HG03565 (cell line): ENCODE measurements at regions not wholly inside any gene's neighbourhood (a gene's known extent, or its start where the extent isn't known, plus 50 kb on each side); places are given as distances from the start of the nearest gene placed in this dataset.

ENCODE experiments used
- ATAC-seq: cut with Tn5 transposase; IDR thresholded peaks from one replicate; pipeline ENCODE4 v1.9.1; 2021; ENCODE audit warnings: mild to moderate bottlenecking, moderate library complexity; ENCODE audit not compliant: unreplicated experiment

DNA sequence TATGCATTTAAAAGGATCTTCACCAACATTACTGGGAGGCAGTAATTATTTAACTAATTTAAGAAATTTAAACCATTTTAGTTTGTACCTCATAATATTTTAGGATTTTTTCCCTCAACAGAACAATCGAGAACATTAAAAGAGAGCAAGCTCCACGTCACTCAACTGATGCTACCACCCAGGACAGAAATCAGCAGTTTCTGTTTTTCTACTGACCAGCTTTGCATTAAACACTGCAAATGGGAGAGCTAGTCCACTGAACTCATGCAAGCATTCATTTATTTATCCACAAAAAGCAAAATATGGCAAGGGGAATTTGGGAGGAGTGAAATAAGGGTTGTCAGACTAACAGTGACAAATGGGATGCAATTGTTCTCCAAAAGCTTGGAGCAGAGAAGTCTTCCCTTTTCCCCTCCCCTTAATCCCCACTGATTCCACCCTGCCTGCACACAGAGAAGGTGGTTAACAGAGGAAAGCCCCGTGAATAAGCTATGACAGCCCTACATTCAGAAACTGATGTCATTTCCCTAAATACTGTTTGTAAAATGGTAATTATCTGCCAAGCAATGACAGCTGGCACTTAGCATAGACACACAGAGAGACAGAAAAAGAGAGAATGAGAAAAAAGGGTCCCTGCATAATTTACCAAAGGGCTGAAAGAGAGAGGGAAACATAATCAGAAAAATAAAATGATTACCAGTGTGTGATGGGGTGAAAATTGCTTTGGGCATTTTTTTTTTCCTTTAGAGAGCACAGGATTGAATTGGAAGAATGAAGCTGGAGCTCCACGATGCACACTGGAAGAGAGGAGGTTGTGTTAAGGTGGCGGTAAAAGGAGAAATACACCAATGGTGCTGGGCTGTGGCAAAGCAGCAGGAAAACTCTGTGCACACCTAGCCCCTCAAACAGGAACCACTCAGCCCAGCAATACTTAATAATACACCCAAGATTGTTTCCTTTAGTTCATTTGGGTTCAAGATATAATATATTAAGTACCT is 777.4 kb downstream of the TUSC7 start:
- ATAC-seq: peak; percentile 79

GRCh38 chr3:117488983-117489382 is 779.4 kb downstream of the TUSC7 start:
- ATAC-seq: no peak

DNA sequence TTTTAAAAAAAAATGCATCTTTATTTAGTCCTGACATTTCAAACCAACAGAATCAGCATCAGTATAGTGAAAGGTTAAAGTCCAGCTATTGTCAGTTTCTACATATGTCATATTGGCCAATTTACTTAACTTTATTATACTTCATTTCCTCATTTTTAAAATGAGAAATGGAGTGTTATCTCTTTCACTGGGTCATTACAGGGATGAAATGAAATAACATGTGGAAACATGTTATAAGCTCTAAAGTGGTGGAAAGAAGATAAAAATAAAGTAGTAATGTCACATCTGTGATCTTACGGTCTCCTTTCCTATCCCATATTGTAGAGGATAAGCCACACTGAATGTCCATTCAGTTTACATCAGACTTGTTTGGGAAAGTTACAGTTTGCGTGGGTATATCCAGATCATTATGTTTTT is 780.1 kb downstream of the TUSC7 start:
- ATAC-seq: no peak

DNA sequence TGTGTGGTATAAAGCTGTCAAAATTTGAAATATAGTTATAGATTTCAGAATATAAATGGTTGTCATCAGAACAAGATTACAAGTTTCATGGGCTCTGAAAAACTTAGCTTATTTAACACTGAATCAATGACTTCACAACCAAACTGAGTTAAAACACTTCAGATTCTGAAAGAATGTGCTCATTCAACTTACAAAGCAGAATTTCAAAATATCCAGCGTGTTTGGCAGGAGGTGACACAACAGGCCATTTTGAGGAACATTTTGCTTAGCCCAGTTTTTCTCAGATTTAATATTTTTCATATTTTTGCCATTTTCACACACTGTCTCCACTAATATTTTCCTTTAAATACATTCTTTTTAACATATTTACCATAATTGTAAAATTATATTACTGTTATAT is 781.1 kb downstream of the TUSC7 start:
- ATAC-seq: no peak

GRCh38 chr3:117495620-117496019 is 786.0 kb downstream of the TUSC7 start:
- ATAC-seq: no peak

DNA sequence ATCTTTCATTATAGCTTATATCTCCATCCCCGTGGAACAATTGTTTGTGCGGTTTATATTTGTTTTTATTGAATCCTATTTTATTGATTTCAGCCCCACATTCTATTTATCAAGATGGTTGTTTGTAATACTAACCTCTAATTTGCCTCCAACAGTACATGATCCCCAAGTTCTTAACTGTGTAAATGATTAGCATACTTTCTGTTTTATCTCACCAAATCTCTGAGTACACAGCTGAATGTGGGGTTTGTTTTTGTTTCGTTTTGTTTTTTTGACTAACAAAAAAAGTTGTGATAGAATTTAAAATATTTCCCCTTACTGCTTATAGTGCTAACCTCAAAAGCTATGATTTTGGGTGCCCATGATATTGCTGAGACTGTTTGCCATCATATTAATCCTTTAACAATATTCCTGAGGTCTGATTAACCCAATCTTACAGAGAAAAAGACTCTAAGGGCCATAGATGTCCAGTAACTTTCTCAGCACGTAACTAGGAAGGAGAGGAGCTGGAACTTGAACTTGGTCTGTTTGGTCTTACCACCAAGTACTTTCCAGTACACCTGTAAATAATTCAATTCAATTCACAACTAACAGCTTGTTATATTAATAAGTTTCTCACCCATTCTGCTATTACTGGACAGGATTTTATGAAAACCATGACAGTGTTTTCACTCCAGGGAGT is 789.8 kb downstream of the TUSC7 start:
- no peak for ATAC-seq

DNA sequence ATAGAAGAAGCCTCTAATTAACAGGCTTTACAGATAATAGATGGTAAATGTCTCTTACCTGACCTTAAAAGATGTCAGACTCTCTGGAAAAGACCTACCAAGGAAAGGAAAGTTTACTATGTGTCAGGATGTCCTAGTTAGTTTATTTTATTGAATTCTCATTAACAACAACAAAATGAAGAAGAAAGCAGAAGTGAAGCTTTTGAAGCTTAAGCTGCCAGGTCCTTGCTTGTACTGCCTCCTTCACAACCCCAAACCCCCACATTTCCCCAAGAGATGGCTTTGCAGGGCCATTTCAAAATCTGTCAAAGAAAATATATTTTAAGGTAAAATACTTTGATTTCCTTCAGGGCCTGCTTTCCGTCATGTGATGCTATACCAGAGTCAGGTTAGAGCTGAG is 798.4 kb downstream of the TUSC7 start:
- no peak for ATAC-seq

- ATAC-seq: no peak
Measured at GRCh38 chr3:117509858-117510257, 800.3 kb downstream of the TUSC7 start.

DNA sequence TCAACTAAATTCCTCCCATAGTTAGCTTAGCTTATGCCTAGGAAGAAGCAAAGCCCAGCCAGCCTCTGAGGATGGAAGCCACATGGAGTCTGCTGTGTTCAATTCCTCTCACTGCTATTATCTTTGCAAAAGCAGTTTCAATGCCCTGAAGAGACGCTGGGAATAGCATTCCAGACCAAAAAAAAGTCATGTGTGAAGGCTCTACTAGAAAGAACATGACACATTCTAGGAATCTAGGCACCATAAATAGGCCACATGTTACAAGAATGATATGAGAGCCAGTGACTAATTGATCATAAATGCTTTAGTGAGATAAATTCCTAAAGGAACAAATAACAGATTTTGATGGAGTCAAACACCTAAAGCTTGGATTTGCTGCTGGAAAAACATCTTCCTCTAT is 800.8 kb downstream of the TUSC7 start:
- no peak for ATAC-seq

DNA sequence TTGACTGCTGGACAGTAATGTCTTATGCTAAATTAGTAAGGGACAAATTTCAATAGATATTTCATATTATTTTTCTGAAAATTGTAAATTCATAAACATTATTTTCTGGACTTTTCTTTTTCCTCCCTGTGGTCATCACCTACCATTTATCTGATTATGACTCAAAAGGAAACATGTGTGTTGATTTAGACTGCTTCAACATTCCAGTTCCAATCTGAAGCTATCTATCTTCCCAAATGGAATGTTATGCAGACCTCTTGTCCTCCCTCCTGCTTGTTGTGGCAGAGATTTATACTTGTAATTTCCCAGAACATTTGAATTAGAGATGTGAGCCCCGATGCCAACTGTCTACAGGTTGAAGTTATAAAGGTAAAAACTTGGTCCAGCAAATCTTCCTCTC is 803.4 kb downstream of the TUSC7 start:
- ATAC-seq: no peak

GRCh38 chr3:117515309-117515708 is 805.7 kb downstream of the TUSC7 start:
- ATAC-seq: no peak

DNA sequence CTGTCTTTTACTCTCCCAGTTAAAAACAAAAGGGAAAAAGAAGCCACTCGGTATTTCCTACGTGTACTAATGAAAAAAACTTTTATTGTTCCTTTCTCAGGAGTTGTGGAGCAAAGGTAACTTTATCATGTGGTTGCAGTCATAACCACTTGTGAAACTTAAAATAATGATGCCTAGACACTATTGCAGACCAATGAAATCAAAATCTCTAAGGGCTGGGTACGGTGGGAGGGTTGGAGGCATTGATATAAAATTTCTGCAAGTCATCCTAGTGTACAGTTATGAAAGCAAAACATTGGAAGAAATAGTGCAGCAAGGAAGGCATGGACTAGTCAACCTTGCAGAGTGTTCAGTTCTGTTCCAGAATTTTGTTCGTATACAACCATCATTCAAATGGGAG is 808.8 kb downstream of the TUSC7 start:
- no peak for ATAC-seq

GRCh38 chr3:117519776-117520175 is 810.2 kb downstream of the TUSC7 start:
- no peak for ATAC-seq

DNA sequence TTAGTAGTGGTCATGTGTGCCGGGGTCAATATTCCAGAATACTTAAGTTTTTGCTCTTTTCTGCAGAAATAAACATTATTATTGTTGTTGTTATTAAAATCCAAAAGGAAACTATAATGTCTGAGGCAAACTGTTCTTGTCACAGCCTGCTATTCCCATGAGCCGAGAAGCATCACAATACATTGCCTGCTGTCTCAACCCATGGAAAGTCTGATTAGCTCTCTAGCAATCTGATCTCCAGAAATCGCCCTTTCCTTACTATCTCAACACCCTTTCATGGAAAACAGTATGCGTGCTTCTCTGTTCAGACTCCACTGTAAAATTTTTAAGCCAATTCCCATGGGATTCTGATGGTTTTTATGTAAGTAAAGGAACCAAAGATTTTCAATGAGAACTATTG is 811.0 kb downstream of the TUSC7 start:
- ATAC-seq: no peak

- no peak for ATAC-seq
Measured at GRCh38 chr3:117523418-117523817, 813.8 kb downstream of the TUSC7 start.

- no peak for ATAC-seq
Measured at GRCh38 chr3:117524890-117525289, 815.3 kb downstream of the TUSC7 start.

DNA sequence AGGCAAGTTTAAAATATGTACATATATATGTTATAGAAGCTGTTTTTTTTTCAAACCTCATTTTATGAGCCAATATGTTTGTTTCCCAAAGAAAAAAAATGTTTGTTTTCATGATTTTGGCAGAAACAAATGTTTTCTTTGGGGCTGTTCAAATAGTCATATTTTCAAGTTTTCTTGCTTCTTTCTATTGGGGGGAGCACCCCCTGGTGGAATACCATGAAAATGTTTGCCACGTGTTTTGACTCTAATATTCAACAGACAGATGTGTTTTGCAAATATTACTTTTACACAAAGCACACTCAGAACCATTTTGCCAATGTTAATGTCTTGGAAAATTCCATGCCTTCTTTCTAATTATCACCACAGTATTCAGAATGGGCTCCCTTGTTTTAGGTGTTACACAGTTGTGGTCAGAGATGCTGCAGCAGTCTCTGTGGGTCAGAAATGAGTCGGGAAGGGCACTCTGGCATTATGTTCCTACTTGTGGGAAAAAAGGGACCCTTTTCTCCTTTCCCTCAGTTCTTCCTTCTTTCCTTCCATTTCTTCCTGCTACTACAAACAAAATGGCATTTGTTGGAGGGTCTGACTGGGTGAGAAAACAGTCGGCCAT is 817.0 kb downstream of the TUSC7 start:
- no peak for ATAC-seq

- no peak for ATAC-seq
Measured at GRCh38 chr3:117527346-117527745, 817.8 kb downstream of the TUSC7 start.

DNA sequence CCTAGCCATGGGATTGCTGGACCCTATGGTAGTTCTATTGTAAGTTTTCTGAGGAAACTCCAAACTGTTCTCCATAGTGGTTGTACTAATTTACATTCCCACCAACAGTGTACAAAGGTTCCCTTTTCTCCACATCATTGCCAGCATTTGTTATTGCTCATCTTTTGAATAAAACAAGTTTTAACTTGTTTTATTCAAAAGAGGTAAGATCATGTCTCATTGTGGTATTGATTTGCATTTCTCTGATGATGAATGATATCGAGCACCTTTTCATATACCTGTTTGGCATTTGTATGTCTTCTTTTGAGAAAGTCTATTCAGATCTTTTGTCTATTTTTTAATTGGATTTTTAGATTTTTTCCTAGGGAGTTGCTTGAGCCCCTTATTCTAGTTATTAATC is 819.1 kb downstream of the TUSC7 start:
- no peak for ATAC-seq

DNA sequence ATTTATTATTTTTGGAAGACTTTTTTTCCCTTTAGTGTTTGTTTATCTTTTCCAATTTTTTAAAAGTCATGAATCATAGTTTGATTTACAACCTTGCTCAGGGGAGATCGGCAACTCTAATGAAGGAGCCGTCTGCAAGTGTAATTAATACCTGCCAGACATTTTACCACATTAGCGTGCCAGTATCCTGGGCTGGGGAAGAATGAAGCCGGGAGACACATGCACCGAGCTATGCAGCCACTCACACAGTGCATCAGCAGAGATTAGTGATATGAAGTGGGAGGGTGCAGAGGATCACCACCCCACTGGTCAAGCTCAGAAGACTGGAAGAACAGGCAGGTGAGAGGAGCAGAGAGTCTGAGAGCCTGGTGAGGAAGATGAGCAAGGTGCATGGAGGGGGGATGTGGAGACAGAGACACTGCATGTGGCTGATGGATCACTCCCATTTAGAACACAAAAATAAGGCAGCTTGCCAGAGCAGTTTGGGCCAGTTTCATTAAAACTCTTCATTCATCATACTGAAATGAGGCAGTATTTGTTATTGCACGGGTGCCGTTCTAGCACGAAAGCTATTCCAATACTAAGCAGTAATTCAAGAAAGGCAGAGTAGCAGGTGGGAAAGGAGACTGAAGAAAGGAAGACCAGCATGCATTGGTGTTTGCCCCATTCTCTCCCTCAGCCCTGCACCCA is 821.6 kb downstream of the TUSC7 start:
- ATAC-seq: no peak

GRCh38 chr3:117532268-117532667 is 822.7 kb downstream of the TUSC7 start:
- no peak for ATAC-seq
